H1 (cell line): ENCODE measurements at regions not wholly inside any gene's neighbourhood (a gene's known extent, or its start where the extent isn't known, plus 50 kb on each side); places are given as distances from the start of the nearest gene placed in this dataset.

Experiments used
- CHD2 ChIP-seq: IDR thresholded peaks from 2 replicates; pipeline ENCODE4 v1.6.1; 2012; ENCODE audit warnings: low read length, improper control_type of control experiment
- JUN ChIP-seq: IDR thresholded peaks from 2 replicates; pipeline ENCODE4 v1.6.1; 2011; ENCODE audit warnings: low read depth, mild to moderate bottlenecking, improper control_type of control experiment, low read length
- KDM4A ChIP-seq: IDR thresholded peaks from one replicate; pipeline ENCODE4 v1.7.1; 2012; ENCODE audit warnings: low read depth, mild to moderate bottlenecking, moderate library complexity, low read length, inconsistent platforms; ENCODE audit not compliant: severe bottlenecking
- SUZ12 ChIP-seq: fragments of 200-600 bp; sonication (generic); IDR thresholded peaks from 2 replicates; pipeline ENCODE4 v1.6.1; 2012; ENCODE audit warnings: mild to moderate bottlenecking, inconsistent platforms, low read length, moderate library complexity, mixed read lengths
- TF ChIP-seq, protein P1 (sequence below): fragments of 300-600 bp; sonication (generic); IDR thresholded peaks from 2 replicates; pipeline ENCODE4 v1.7.1; 2012; ENCODE audit warnings: low read length, moderate library complexity, mild to moderate bottlenecking, inconsistent platforms; ENCODE audit not compliant: insufficient replicate concordance
- TF ChIP-seq, protein P2 (sequence below): IDR thresholded peaks from 2 replicates; pipeline ENCODE4 v1.6.1; 2011; ENCODE audit warnings: low read depth, mild to moderate bottlenecking, low read length; ENCODE audit not compliant: insufficient read depth
- TF ChIP-seq, protein P3 (sequence below): IDR thresholded peaks from 2 replicates; pipeline ENCODE4 v1.6.1; 2012; ENCODE audit warnings: inconsistent platforms

DNA sequence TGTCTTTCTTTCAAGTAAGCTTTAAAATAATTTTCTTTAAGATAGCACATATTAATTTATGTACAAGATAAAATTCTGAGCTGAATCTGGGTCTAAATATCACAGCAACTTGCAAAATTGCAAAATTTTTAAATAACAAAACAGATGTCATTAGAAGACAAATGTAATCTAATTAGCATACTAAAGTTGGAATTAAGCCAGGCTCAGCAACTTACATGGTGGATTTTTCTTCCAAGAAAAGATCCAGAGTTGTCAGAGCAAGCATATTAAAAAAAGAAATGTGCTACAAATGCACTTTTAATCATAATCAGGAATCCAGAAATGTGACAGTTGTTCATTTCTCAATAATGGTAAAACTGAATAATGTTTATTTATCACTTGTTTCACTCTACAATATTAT is 906.9 kb upstream of the INTU start (continued):
- TF ChIP-seq, protein P1, sequence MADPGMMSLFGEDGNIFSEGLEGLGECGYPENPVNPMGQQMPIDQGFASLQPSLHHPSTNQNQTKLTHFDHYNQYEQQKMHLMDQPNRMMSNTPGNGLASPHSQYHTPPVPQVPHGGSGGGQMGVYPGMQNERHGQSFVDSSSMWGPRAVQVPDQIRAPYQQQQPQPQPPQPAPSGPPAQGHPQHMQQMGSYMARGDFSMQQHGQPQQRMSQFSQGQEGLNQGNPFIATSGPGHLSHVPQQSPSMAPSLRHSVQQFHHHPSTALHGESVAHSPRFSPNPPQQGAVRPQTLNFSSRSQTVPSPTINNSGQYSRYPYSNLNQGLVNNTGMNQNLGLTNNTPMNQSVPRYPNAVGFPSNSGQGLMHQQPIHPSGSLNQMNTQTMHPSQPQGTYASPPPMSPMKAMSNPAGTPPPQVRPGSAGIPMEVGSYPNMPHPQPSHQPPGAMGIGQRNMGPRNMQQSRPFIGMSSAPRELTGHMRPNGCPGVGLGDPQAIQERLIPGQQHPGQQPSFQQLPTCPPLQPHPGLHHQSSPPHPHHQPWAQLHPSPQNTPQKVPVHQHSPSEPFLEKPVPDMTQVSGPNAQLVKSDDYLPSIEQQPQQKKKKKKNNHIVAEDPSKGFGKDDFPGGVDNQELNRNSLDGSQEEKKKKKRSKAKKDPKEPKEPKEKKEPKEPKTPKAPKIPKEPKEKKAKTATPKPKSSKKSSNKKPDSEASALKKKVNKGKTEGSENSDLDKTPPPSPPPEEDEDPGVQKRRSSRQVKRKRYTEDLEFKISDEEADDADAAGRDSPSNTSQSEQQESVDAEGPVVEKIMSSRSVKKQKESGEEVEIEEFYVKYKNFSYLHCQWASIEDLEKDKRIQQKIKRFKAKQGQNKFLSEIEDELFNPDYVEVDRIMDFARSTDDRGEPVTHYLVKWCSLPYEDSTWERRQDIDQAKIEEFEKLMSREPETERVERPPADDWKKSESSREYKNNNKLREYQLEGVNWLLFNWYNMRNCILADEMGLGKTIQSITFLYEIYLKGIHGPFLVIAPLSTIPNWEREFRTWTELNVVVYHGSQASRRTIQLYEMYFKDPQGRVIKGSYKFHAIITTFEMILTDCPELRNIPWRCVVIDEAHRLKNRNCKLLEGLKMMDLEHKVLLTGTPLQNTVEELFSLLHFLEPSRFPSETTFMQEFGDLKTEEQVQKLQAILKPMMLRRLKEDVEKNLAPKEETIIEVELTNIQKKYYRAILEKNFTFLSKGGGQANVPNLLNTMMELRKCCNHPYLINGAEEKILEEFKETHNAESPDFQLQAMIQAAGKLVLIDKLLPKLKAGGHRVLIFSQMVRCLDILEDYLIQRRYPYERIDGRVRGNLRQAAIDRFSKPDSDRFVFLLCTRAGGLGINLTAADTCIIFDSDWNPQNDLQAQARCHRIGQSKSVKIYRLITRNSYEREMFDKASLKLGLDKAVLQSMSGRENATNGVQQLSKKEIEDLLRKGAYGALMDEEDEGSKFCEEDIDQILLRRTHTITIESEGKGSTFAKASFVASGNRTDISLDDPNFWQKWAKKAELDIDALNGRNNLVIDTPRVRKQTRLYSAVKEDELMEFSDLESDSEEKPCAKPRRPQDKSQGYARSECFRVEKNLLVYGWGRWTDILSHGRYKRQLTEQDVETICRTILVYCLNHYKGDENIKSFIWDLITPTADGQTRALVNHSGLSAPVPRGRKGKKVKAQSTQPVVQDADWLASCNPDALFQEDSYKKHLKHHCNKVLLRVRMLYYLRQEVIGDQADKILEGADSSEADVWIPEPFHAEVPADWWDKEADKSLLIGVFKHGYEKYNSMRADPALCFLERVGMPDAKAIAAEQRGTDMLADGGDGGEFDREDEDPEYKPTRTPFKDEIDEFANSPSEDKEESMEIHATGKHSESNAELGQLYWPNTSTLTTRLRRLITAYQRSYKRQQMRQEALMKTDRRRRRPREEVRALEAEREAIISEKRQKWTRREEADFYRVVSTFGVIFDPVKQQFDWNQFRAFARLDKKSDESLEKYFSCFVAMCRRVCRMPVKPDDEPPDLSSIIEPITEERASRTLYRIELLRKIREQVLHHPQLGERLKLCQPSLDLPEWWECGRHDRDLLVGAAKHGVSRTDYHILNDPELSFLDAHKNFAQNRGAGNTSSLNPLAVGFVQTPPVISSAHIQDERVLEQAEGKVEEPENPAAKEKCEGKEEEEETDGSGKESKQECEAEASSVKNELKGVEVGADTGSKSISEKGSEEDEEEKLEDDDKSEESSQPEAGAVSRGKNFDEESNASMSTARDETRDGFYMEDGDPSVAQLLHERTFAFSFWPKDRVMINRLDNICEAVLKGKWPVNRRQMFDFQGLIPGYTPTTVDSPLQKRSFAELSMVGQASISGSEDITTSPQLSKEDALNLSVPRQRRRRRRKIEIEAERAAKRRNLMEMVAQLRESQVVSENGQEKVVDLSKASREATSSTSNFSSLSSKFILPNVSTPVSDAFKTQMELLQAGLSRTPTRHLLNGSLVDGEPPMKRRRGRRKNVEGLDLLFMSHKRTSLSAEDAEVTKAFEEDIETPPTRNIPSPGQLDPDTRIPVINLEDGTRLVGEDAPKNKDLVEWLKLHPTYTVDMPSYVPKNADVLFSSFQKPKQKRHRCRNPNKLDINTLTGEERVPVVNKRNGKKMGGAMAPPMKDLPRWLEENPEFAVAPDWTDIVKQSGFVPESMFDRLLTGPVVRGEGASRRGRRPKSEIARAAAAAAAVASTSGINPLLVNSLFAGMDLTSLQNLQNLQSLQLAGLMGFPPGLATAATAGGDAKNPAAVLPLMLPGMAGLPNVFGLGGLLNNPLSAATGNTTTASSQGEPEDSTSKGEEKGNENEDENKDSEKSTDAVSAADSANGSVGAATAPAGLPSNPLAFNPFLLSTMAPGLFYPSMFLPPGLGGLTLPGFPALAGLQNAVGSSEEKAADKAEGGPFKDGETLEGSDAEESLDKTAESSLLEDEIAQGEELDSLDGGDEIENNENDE: no peak
- TF ChIP-seq JUN: no peak
- no peak for TF ChIP-seq SUZ12
- TF ChIP-seq CHD2: no peak
- TF ChIP-seq, protein P2, sequence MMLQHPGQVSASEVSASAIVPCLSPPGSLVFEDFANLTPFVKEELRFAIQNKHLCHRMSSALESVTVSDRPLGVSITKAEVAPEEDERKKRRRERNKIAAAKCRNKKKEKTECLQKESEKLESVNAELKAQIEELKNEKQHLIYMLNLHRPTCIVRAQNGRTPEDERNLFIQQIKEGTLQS: no peak
- TF ChIP-seq KDM4A: no peak
- TF ChIP-seq, protein P3, sequence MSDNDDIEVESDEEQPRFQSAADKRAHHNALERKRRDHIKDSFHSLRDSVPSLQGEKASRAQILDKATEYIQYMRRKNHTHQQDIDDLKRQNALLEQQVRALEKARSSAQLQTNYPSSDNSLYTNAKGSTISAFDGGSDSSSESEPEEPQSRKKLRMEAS: no peak
